H1 (cell line): ENCODE measurements at regions not wholly inside any gene's neighbourhood (a gene's known extent, or its start where the extent isn't known, plus 50 kb on each side); places are given as distances from the start of the nearest gene placed in this dataset.

Experiments
- TF ChIP-seq, protein P1 (sequence below): fragments of 300-600 bp; sonication (generic); IDR thresholded peaks from 2 replicates; pipeline ENCODE4 v1.7.1; 2012; ENCODE audit warnings: low read length, moderate library complexity, mild to moderate bottlenecking, inconsistent platforms; ENCODE audit not compliant: insufficient replicate concordance

DNA sequence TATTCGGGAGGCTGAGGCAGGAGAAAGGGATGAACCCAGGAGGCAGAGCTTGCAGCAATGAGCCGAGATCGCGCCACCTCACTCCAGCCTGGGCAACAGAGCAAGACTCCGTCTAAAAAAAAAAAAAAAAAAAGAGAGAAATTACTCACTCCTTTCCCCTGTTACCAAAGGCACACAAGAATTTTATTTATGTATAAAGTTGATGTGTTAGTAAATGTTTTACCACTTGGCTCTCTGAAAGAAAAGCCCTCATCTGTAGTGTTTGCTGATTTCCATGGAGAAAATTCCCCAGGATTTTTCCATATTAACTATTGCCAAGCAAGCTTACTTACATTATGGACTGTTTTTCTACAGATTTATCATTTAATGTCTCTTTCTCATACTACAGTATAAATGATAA is 142.1 kb upstream of the PABPC4L start (continued):
- TF ChIP-seq, protein P1, sequence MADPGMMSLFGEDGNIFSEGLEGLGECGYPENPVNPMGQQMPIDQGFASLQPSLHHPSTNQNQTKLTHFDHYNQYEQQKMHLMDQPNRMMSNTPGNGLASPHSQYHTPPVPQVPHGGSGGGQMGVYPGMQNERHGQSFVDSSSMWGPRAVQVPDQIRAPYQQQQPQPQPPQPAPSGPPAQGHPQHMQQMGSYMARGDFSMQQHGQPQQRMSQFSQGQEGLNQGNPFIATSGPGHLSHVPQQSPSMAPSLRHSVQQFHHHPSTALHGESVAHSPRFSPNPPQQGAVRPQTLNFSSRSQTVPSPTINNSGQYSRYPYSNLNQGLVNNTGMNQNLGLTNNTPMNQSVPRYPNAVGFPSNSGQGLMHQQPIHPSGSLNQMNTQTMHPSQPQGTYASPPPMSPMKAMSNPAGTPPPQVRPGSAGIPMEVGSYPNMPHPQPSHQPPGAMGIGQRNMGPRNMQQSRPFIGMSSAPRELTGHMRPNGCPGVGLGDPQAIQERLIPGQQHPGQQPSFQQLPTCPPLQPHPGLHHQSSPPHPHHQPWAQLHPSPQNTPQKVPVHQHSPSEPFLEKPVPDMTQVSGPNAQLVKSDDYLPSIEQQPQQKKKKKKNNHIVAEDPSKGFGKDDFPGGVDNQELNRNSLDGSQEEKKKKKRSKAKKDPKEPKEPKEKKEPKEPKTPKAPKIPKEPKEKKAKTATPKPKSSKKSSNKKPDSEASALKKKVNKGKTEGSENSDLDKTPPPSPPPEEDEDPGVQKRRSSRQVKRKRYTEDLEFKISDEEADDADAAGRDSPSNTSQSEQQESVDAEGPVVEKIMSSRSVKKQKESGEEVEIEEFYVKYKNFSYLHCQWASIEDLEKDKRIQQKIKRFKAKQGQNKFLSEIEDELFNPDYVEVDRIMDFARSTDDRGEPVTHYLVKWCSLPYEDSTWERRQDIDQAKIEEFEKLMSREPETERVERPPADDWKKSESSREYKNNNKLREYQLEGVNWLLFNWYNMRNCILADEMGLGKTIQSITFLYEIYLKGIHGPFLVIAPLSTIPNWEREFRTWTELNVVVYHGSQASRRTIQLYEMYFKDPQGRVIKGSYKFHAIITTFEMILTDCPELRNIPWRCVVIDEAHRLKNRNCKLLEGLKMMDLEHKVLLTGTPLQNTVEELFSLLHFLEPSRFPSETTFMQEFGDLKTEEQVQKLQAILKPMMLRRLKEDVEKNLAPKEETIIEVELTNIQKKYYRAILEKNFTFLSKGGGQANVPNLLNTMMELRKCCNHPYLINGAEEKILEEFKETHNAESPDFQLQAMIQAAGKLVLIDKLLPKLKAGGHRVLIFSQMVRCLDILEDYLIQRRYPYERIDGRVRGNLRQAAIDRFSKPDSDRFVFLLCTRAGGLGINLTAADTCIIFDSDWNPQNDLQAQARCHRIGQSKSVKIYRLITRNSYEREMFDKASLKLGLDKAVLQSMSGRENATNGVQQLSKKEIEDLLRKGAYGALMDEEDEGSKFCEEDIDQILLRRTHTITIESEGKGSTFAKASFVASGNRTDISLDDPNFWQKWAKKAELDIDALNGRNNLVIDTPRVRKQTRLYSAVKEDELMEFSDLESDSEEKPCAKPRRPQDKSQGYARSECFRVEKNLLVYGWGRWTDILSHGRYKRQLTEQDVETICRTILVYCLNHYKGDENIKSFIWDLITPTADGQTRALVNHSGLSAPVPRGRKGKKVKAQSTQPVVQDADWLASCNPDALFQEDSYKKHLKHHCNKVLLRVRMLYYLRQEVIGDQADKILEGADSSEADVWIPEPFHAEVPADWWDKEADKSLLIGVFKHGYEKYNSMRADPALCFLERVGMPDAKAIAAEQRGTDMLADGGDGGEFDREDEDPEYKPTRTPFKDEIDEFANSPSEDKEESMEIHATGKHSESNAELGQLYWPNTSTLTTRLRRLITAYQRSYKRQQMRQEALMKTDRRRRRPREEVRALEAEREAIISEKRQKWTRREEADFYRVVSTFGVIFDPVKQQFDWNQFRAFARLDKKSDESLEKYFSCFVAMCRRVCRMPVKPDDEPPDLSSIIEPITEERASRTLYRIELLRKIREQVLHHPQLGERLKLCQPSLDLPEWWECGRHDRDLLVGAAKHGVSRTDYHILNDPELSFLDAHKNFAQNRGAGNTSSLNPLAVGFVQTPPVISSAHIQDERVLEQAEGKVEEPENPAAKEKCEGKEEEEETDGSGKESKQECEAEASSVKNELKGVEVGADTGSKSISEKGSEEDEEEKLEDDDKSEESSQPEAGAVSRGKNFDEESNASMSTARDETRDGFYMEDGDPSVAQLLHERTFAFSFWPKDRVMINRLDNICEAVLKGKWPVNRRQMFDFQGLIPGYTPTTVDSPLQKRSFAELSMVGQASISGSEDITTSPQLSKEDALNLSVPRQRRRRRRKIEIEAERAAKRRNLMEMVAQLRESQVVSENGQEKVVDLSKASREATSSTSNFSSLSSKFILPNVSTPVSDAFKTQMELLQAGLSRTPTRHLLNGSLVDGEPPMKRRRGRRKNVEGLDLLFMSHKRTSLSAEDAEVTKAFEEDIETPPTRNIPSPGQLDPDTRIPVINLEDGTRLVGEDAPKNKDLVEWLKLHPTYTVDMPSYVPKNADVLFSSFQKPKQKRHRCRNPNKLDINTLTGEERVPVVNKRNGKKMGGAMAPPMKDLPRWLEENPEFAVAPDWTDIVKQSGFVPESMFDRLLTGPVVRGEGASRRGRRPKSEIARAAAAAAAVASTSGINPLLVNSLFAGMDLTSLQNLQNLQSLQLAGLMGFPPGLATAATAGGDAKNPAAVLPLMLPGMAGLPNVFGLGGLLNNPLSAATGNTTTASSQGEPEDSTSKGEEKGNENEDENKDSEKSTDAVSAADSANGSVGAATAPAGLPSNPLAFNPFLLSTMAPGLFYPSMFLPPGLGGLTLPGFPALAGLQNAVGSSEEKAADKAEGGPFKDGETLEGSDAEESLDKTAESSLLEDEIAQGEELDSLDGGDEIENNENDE, result no peak
- TF ChIP-seq, all 59 proteins: peak for 0
